H9 (cell line): ENCODE measurements at regions not wholly inside any gene's neighbourhood (a gene's known extent, or its start where the extent isn't known, plus 50 kb on each side); places are given as distances from the start of the nearest gene placed in this dataset.

Experiments used
- DNase-seq: peaks from one replicate; pipeline ENCODE4 v3.0.0-alpha.2; 2017
- H2AFZ ChIP-seq: one replicate; pipeline ENCODE4 v1.6.1; 2013; ENCODE audit warnings: mild to moderate bottlenecking, low read length, control low read depth, moderate library complexity
- H2AK5ac ChIP-seq: 2 replicates; pipeline ENCODE4 v1.6.1; 2013; ENCODE audit warnings: low read length, control low read depth, mixed read lengths; ENCODE audit not compliant: insufficient read length
- H2BK120ac ChIP-seq: one replicate; pipeline ENCODE4 v1.6.1; 2013; ENCODE audit warnings: low read depth, mild to moderate bottlenecking, low read length, control low read depth, inconsistent platforms; ENCODE audit not compliant: poor library complexity, severe bottlenecking
- H2BK12ac ChIP-seq: 2 replicates; pipeline ENCODE4 v1.6.1; 2013; ENCODE audit warnings: low read length, control low read depth, mixed read lengths, low read depth; ENCODE audit not compliant: insufficient read length
- H2BK15ac ChIP-seq: 2 replicates; pipeline ENCODE4 v1.6.1; 2013; ENCODE audit warnings: low read depth, low read length, control low read depth
- H2BK20ac ChIP-seq: one replicate; pipeline ENCODE4 v1.6.1; 2013; ENCODE audit warnings: low read depth, mild to moderate bottlenecking, low read length, control low read depth, inconsistent platforms; ENCODE audit not compliant: poor library complexity, severe bottlenecking
- H2BK5ac ChIP-seq: 2 replicates; pipeline ENCODE4 v1.6.1; 2013; ENCODE audit warnings: low read length, control low read depth, mixed read lengths; ENCODE audit not compliant: insufficient read length
- H3K14ac ChIP-seq: 2 replicates; pipeline ENCODE4 v1.6.1; 2013; ENCODE audit warnings: low read length, control low read depth; ENCODE audit not compliant: insufficient read depth
- H3K18ac ChIP-seq: 2 replicates; pipeline ENCODE4 v1.6.1; 2013; ENCODE audit warnings: low read depth, mild to moderate bottlenecking, mixed read lengths, low read length, control low read depth; ENCODE audit not compliant: insufficient read length
- H3K23ac ChIP-seq: 2 replicates; pipeline ENCODE4 v1.6.1; 2013; ENCODE audit warnings: low read length, control low read depth, mixed read lengths, low read depth; ENCODE audit not compliant: insufficient read length
- H3K23me2 ChIP-seq: 2 replicates; pipeline ENCODE4 v1.6.1; 2013; ENCODE audit warnings: low read depth, mild to moderate bottlenecking, mixed read lengths, low read length, control low read depth; ENCODE audit not compliant: insufficient read length, poor library complexity, severe bottlenecking
- H3K27ac ChIP-seq: 2 replicates; pipeline ENCODE4 v1.5.1; 2013; ENCODE audit warnings: low read length, control low read depth, mixed read lengths, low read depth; ENCODE audit not compliant: insufficient read length
- H3K27me3 ChIP-seq: 2 replicates; pipeline ENCODE4 v1.6.1; 2013; ENCODE audit warnings: low read length, control low read depth, inconsistent platforms; ENCODE audit not compliant: insufficient read depth
- H3K4ac ChIP-seq: 2 replicates; pipeline ENCODE4 v1.6.1; 2013; ENCODE audit warnings: low read depth, mild to moderate bottlenecking, control low read depth, inconsistent platforms, low read length, moderate library complexity
- H3K4me1 ChIP-seq: 2 replicates; pipeline ENCODE4 v1.6.1; 2013; ENCODE audit warnings: low read length, control low read depth, inconsistent platforms; ENCODE audit not compliant: insufficient read depth
- H3K4me2 ChIP-seq: 2 replicates; pipeline ENCODE4 v1.6.1; 2013; ENCODE audit warnings: low read length, control low read depth, mixed read lengths; ENCODE audit not compliant: insufficient read length, insufficient read depth
- H3K56ac ChIP-seq: 2 replicates; pipeline ENCODE4 v1.6.1; 2013; ENCODE audit warnings: low read depth, mild to moderate bottlenecking, mixed read lengths, low read length, control low read depth; ENCODE audit not compliant: insufficient read length
- H3K79me1 ChIP-seq: 2 replicates; pipeline ENCODE4 v1.6.1; 2013; ENCODE audit warnings: low read depth, mild to moderate bottlenecking, moderate library complexity, low read length, control low read depth, inconsistent platforms; ENCODE audit not compliant: insufficient read depth, poor library complexity, severe bottlenecking
- H3K79me2 ChIP-seq: 2 replicates; pipeline ENCODE4 v1.6.1; 2013; ENCODE audit warnings: low read length, control low read depth, inconsistent platforms; ENCODE audit not compliant: insufficient read depth
- H3K9ac ChIP-seq: 2 replicates; pipeline ENCODE4 v1.6.1; 2013; ENCODE audit warnings: low read length, control low read depth, mixed read lengths; ENCODE audit not compliant: insufficient read length; ENCODE audit errors: extremely low read depth
- H3K9me3 ChIP-seq: one replicate; pipeline ENCODE4 v1.6.1; 2013; ENCODE audit warnings: low read depth, low read length, inconsistent platforms; ENCODE audit not compliant: control insufficient read depth
- H3T11ph ChIP-seq: one replicate; pipeline ENCODE4 v1.6.1; 2013; ENCODE audit warnings: mild to moderate bottlenecking, low read length, control low read depth, inconsistent platforms
- H4K20me1 ChIP-seq: one replicate; pipeline ENCODE4 v1.6.1; 2013; ENCODE audit not compliant: control insufficient read depth, insufficient read length, insufficient read depth
- H4K5ac ChIP-seq: 2 replicates; pipeline ENCODE4 v1.6.1; 2013; ENCODE audit warnings: low read depth, mild to moderate bottlenecking, mixed read lengths, low read length, control low read depth; ENCODE audit not compliant: insufficient read length
- H4K8ac ChIP-seq: replicated peaks from 2 replicates; pipeline ENCODE4 v1.6.1; 2013; ENCODE audit warnings: low read length, control low read depth, mixed read lengths, low read depth; ENCODE audit not compliant: insufficient read length
- H4K91ac ChIP-seq: 2 replicates; pipeline ENCODE4 v1.6.1; 2013; ENCODE audit warnings: low read depth, mild to moderate bottlenecking, moderate library complexity, mixed read lengths, low read length, control low read depth; ENCODE audit not compliant: insufficient read length
- H3K27ac Mint-ChIP-seq, 3 experiments: 2 replicates in 2 of 3; 3 replicates in 1 of 3; pipeline ENCODE4 v1.8.0; 2020 to 2021; ENCODE audit warnings: mixed read lengths in 3 of 3, mild to moderate bottlenecking in 1 of 3, moderate library complexity in 1 of 3
- H3K27me3 Mint-ChIP-seq: 2 replicates; pipeline ENCODE4 v1.8.0; 2021; ENCODE audit warnings: low read depth, mild to moderate bottlenecking, moderate library complexity, mixed read lengths
- H3K36me3 Mint-ChIP-seq, 3 experiments: 2 replicates in 2 of 3; 3 replicates in 1 of 3; pipeline ENCODE4 v1.8.0; 2020 to 2021; ENCODE audit warnings: low read depth in 3 of 3, mixed read lengths in 3 of 3; ENCODE audit not compliant: insufficient read depth in 1 of 3
- H3K4me1 Mint-ChIP-seq, 2 experiments: 2 replicates each; pipeline ENCODE4 v1.8.0; 2020; ENCODE audit warnings: mixed read lengths in 2 of 2
- H3K4me3 Mint-ChIP-seq, 2 experiments: 2 replicates in 1 of 2; 3 replicates in 1 of 2; pipeline ENCODE4 v1.8.0; 2020 to 2021; ENCODE audit warnings: mild to moderate bottlenecking in 2 of 2, mixed read lengths in 2 of 2, moderate library complexity in 1 of 2
- H3K9me3 Mint-ChIP-seq, 2 experiments: 2 replicates in 1 of 2; 3 replicates in 1 of 2; pipeline ENCODE4 v1.8.0; 2020; ENCODE audit warnings: mild to moderate bottlenecking in 2 of 2, mixed read lengths in 2 of 2, moderate library complexity in 1 of 2
- TF ChIP-seq, protein P1 (sequence below): fragments of 200-600 bp; sonication (generic); conservative IDR thresholded peaks from 3 replicates; pipeline ENCODE4 v1.8.0; 2021; ENCODE audit warnings: antibody characterized with exemption, mild to moderate bottlenecking

DNA sequence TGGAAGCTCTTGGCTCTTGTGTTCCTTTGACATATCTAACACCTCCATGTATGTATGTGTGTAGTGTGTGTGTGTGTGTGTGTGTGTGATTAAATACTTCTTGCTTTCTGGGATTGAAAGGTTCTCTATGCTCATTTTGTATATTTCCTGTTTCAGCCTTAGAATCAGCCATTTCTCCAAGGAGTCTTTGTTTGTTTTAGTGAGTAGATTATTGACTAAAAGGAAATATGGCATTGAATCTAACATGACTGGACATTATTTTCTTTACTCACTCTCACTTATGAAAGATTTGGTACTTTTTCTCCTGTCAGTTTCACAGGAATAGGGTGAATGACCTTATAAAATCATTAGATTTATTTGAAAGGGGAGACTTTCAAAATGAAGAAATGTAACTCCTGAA is 413.8 kb upstream of the SLC14A2 start:
- no peak overlapping the region for H3K56ac ChIP-seq
- no peak overlapping the region for H3K27ac ChIP-seq
- H2AK5ac ChIP-seq, result no peak overlapping the region
- no peak overlapping the region for H3K18ac ChIP-seq
- no peak overlapping the region for H3K4me2 ChIP-seq
- H3K9me3 ChIP-seq, result no peaks in the 10 kb centered on the region
- H3K14ac ChIP-seq, result no peak overlapping the region
- H3K27me3 ChIP-seq, result no peaks in the 10 kb centered on the region
- H4K91ac ChIP-seq, result no peak overlapping the region
- no peak overlapping the region for H2BK15ac ChIP-seq
- TF ChIP-seq, protein P1, sequence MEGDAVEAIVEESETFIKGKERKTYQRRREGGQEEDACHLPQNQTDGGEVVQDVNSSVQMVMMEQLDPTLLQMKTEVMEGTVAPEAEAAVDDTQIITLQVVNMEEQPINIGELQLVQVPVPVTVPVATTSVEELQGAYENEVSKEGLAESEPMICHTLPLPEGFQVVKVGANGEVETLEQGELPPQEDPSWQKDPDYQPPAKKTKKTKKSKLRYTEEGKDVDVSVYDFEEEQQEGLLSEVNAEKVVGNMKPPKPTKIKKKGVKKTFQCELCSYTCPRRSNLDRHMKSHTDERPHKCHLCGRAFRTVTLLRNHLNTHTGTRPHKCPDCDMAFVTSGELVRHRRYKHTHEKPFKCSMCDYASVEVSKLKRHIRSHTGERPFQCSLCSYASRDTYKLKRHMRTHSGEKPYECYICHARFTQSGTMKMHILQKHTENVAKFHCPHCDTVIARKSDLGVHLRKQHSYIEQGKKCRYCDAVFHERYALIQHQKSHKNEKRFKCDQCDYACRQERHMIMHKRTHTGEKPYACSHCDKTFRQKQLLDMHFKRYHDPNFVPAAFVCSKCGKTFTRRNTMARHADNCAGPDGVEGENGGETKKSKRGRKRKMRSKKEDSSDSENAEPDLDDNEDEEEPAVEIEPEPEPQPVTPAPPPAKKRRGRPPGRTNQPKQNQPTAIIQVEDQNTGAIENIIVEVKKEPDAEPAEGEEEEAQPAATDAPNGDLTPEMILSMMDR, result no peak
- H3K9me3 Mint-ChIP-seq, result 0 out of 5 replicates have a peak, but pooled peaks cover 0 to 2% of the 10 kb centered on the region in 2 experiments
- no peaks in the 10 kb centered on the region for H3K4me1 Mint-ChIP-seq
- no peak overlapping the region for H4K8ac ChIP-seq
- no peaks in the 10 kb centered on the region for H3K27me3 Mint-ChIP-seq
- H2BK20ac ChIP-seq, result no peak overlapping the region
- no peak overlapping the region for H3K4ac ChIP-seq
- H2BK120ac ChIP-seq, result no peak overlapping the region
- no peak overlapping the region for H3K23ac ChIP-seq
- no peaks in the 10 kb centered on the region for H3K23me2 ChIP-seq
- H4K20me1 ChIP-seq, result no peaks in the 10 kb centered on the region
- H2AFZ ChIP-seq, result no peak overlapping the region
- H3K4me3 Mint-ChIP-seq, result no peak overlapping the region
- H3K27ac Mint-ChIP-seq, result no peak overlapping the region
- no peak overlapping the region for H2BK12ac ChIP-seq
- H4K5ac ChIP-seq, result no peak overlapping the region
- no peaks in the 10 kb centered on the region for H3K79me2 ChIP-seq
- no peak for DNase-seq
- H3K4me1 ChIP-seq, result no peaks in the 10 kb centered on the region
- no peak overlapping the region for H3T11ph ChIP-seq
- no peaks in the 10 kb centered on the region for H3K79me1 ChIP-seq
- no peak overlapping the region for H3K9ac ChIP-seq
- H3K36me3 Mint-ChIP-seq, result no peaks in the 10 kb centered on the region
- H2BK5ac ChIP-seq, result no peak overlapping the region
